Suprapubic skin (tissue), 4 donors: ENCODE measurements at regions not wholly inside any gene's neighbourhood (a gene's known extent, or its start where the extent isn't known, plus 50 kb on each side); places are given as distances from the start of the nearest gene placed in this dataset.
"Not testable (repeated sequence)": the region's sequence is repeated elsewhere in the genome, so short reads cannot be mapped to it uniquely, and the experiment has no call there.

Experiments used
- POLR2A ChIP-seq, 2 donors: fragments of 450-650 bp; IDR thresholded peaks; one replicate each; pipeline ENCODE4 v1.6.1; 2017; ENCODE audit warnings: antibody characterized with exemption in 2 of 2, mild to moderate bottlenecking in 2 of 2, moderate library complexity in 2 of 2
- POLR2AphosphoS5 ChIP-seq, 3 donors: sonication (generic); formaldehyde crosslinking; IDR thresholded peaks; one replicate each; pipeline ENCODE4 v1.6.1; 2017; ENCODE audit warnings: antibody characterized with exemption in 3 of 3
- TF ChIP-seq, protein P1 (sequence below), 2 donors: fragments of 200-600 bp in 1 of 2; fragments of 450-650 bp in 1 of 2; sonication (generic) in 1 of 2; IDR thresholded peaks; one replicate each; pipeline ENCODE4 v1.5.1; 2016 to 2019; ENCODE audit warnings: antibody characterized with exemption in 2 of 2, mild to moderate bottlenecking in 1 of 2, moderate library complexity in 1 of 2

DNA sequence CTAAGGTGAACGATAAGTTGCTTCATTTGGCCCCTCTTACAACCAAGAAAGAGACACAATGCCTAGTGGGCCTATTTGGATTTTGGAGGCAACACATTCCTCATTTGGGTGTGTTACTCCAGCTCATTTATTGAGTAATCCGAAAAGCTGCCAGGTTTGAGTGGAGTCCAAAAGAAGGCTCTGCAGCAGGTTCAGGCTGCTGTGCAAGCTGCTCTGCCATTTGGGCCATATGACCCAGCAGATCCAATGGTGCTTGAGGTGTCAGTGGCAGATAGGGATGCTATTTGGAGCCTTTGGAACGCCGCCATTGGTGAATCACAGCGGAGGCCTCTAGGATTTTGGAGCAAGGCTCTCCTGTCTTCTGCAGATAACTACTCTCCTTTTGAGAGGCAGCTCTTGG, 176.4 kb downstream of the AKR1D1 start:
- TF ChIP-seq, protein P1, sequence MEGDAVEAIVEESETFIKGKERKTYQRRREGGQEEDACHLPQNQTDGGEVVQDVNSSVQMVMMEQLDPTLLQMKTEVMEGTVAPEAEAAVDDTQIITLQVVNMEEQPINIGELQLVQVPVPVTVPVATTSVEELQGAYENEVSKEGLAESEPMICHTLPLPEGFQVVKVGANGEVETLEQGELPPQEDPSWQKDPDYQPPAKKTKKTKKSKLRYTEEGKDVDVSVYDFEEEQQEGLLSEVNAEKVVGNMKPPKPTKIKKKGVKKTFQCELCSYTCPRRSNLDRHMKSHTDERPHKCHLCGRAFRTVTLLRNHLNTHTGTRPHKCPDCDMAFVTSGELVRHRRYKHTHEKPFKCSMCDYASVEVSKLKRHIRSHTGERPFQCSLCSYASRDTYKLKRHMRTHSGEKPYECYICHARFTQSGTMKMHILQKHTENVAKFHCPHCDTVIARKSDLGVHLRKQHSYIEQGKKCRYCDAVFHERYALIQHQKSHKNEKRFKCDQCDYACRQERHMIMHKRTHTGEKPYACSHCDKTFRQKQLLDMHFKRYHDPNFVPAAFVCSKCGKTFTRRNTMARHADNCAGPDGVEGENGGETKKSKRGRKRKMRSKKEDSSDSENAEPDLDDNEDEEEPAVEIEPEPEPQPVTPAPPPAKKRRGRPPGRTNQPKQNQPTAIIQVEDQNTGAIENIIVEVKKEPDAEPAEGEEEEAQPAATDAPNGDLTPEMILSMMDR (IDR thresholded peaks at IDR 0.05): not testable (repeated sequence)
- TF ChIP-seq POLR2A, POLR2AphosphoS5 (IDR thresholded peaks at IDR 0.05): not testable (repeated sequence)
